Spleen (tissue), 7 donors: ENCODE measurements at regions not wholly inside any gene's neighbourhood (a gene's known extent, or its start where the extent isn't known, plus 50 kb on each side); places are given as distances from the start of the nearest gene placed in this dataset.

Source experiments
- POLR2A ChIP-seq, 3 donors: fragments of 450-650 bp; IDR thresholded peaks; one replicate each; pipeline ENCODE4 v1.5.1; 2017; ENCODE audit warnings: antibody characterized with exemption in 3 of 3, mild to moderate bottlenecking in 1 of 3
- POLR2AphosphoS5 ChIP-seq, 3 donors: sonication (generic); formaldehyde crosslinking; IDR thresholded peaks; one replicate each; pipeline ENCODE4 v1.5.1; 2017; ENCODE audit warnings: antibody characterized with exemption in 3 of 3
- TF ChIP-seq, protein P1 (sequence below), 11 experiments: fragments of 200-600 bp in 7 of 11; fragments of 450-650 bp in 4 of 11; sonication (generic) in 4 of 11; IDR thresholded peaks in 8 of 11; conservative IDR thresholded peaks in 3 of 11; 1 replicate in 7 of 11; 2 replicates in 4 of 11; pipeline versions ENCODE4 v1.4.0 to v1.8.0; 2016 to 2021; ENCODE audit warnings: antibody characterized with exemption in 11 of 11, inconsistent platforms in 4 of 11, mild to moderate bottlenecking in 1 of 11
- donor health status: DM: no; HTN: no; CAD: no; lungs with moderate emphysema.
- donor health status: DM: no; HTN: no; CAD: no.
- donor health status: DM: no; HTN: no; CAD: no.

DNA sequence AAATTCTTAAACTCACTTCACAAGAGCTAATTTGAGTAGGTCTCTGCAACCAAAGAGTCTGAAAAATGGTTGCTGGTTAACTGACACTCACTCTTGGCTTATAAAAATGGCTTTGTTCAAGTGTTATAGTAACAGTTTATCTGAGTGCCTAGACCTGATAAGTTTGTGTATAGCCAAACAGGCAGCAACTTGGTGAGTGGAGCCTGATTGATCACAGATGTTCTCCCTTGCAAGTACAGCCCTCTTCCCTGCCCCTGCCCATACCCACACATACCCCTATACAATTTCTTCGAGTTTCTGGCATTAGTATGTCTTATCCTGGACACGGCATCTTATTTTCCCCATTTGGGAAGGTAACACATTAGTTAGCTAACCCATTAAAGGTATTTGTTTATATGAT is 149.5 kb downstream of the SLC16A9 start:
- TF ChIP-seq, protein P1, sequence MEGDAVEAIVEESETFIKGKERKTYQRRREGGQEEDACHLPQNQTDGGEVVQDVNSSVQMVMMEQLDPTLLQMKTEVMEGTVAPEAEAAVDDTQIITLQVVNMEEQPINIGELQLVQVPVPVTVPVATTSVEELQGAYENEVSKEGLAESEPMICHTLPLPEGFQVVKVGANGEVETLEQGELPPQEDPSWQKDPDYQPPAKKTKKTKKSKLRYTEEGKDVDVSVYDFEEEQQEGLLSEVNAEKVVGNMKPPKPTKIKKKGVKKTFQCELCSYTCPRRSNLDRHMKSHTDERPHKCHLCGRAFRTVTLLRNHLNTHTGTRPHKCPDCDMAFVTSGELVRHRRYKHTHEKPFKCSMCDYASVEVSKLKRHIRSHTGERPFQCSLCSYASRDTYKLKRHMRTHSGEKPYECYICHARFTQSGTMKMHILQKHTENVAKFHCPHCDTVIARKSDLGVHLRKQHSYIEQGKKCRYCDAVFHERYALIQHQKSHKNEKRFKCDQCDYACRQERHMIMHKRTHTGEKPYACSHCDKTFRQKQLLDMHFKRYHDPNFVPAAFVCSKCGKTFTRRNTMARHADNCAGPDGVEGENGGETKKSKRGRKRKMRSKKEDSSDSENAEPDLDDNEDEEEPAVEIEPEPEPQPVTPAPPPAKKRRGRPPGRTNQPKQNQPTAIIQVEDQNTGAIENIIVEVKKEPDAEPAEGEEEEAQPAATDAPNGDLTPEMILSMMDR (IDR thresholded peaks at IDR 0.05 in 8 of 11, conservative IDR thresholded peaks at IDR 0.05 in 3 of 11) = no peak
- TF ChIP-seq POLR2AphosphoS5 (IDR thresholded peaks at IDR 0.05) = no peak
- TF ChIP-seq POLR2A (IDR thresholded peaks at IDR 0.05) = no peak
